HEK293 (cell line): ENCODE measurements at regions not wholly inside any gene's neighbourhood (a gene's known extent, or its start where the extent isn't known, plus 50 kb on each side); places are given as distances from the start of the nearest gene placed in this dataset.

Source experiments
- CTCF ChIA-PET: fragments of 350-600 bp; formaldehyde crosslinking; extraction: SDS; loops from one replicate; lab custom pipeline; 2021; ENCODE audit warnings: antibody characterized with exemption; lab: Yijun Ruan, JAX
- POLR2A ChIA-PET: fragments of 300-600 bp; formaldehyde crosslinking; extraction: SDS; loops from one replicate; lab custom pipeline; 2020; ENCODE audit warnings: antibody characterized with exemption, inconsistent platforms; lab: Yijun Ruan, JAX
- H3K27ac ChIP-seq: fragments of 200-500 bp; sonication (Bioruptor generic); 2 replicates; pipeline ENCODE4 v1.5.1; 2014; ENCODE audit warnings: low read depth, low read length, control low read depth, inconsistent platforms; ENCODE audit errors: extremely low read depth
- H3K36me3 ChIP-seq, 2 experiments: fragments of 200-500 bp in 1 of 2; sonication (Bioruptor generic) in 1 of 2; 1 replicate in 1 of 2; 2 replicates in 1 of 2; pipeline ENCODE4 v1.5.1; 2014 to 2017; ENCODE audit warnings: inconsistent platforms in 2 of 2, low read length in 2 of 2; ENCODE audit not compliant: control insufficient read depth in 2 of 2, insufficient read depth in 1 of 2
- H3K4me1 ChIP-seq: fragments of 200-500 bp; sonication (Bioruptor generic); 2 replicates; pipeline ENCODE4 v1.5.1; 2014; ENCODE audit warnings: mild to moderate bottlenecking, low read length, inconsistent platforms; ENCODE audit not compliant: control insufficient read depth, insufficient read depth
- H3K4me3 ChIP-seq: 2 replicates; pipeline ENCODE4 v1.5.1; 2011; ENCODE audit warnings: low read depth, mild to moderate bottlenecking, control low read depth, low read length, moderate library complexity
- H3K9me3 ChIP-seq: fragments of 200-500 bp; sonication (Bioruptor generic); 2 replicates; pipeline ENCODE4 v1.5.1; 2014; ENCODE audit warnings: low read depth, low read length, inconsistent platforms; ENCODE audit not compliant: control insufficient read depth, insufficient read depth
- BCL11B ChIP-seq: fragments of 450-650 bp; formaldehyde crosslinking; IDR thresholded peaks from 2 replicates; pipeline ENCODE4 v1.5.1; 2016; ENCODE audit warnings: low read depth, missing biosample characterization, missing genetic modification characterization
- SP7 ChIP-seq: fragments of 450-650 bp; formaldehyde crosslinking; IDR thresholded peaks from 2 replicates; pipeline ENCODE4 v1.5.1; 2016; ENCODE audit warnings: missing biosample characterization, missing genetic modification characterization
- TCF7L2 ChIP-seq: IDR thresholded peaks from 2 replicates; pipeline ENCODE4 v1.6.1; 2011; ENCODE audit warnings: low read depth, mild to moderate bottlenecking, inconsistent platforms, low read length, moderate library complexity, borderline replicate concordance
- ZBTB17 ChIP-seq: fragments of 450-650 bp; formaldehyde crosslinking; IDR thresholded peaks from 2 replicates; pipeline ENCODE4 v1.5.1; 2016; ENCODE audit warnings: missing biosample characterization, missing genetic modification characterization
- ZBTB7A ChIP-seq: fragments of 450-650 bp; formaldehyde crosslinking; IDR thresholded peaks from 2 replicates; pipeline ENCODE4 v1.5.1; 2016; ENCODE audit warnings: low read depth, missing biosample characterization, missing genetic modification characterization
- ZFP37 ChIP-seq: fragments of 450-650 bp; formaldehyde crosslinking; IDR thresholded peaks from 2 replicates; pipeline ENCODE4 v1.5.1; 2016; ENCODE audit warnings: missing biosample characterization, missing genetic modification characterization
- ZFP69B ChIP-seq: fragments of 450-650 bp; formaldehyde crosslinking; IDR thresholded peaks from 2 replicates; pipeline ENCODE4 v1.5.1; 2016; ENCODE audit warnings: missing biosample characterization, missing genetic modification characterization
- ZNF140 ChIP-seq: fragments of 450-650 bp; formaldehyde crosslinking; IDR thresholded peaks from 2 replicates; pipeline ENCODE4 v1.5.1; 2016; ENCODE audit warnings: missing biosample characterization, missing genetic modification characterization
- ZNF19 ChIP-seq: fragments of 450-650 bp; formaldehyde crosslinking; IDR thresholded peaks from 2 replicates; pipeline ENCODE4; 2016; ENCODE audit warnings: missing biosample characterization, missing genetic modification characterization, low read depth
- ZNF248 ChIP-seq: fragments of 450-650 bp; formaldehyde crosslinking; IDR thresholded peaks from 2 replicates; pipeline ENCODE4 v1.5.1; 2017; ENCODE audit warnings: missing biosample characterization, missing genetic modification characterization
- ZNF37A ChIP-seq: fragments of 450-650 bp; IDR thresholded peaks from 2 replicates; pipeline ENCODE4 v1.5.1; 2018; ENCODE audit warnings: missing biosample characterization, missing genetic modification characterization
- ZNF391 ChIP-seq: fragments of 450-650 bp; formaldehyde crosslinking; IDR thresholded peaks from 2 replicates; pipeline ENCODE4 v1.5.1; 2016; ENCODE audit warnings: low read depth, missing biosample characterization, missing genetic modification characterization, borderline replicate concordance
- ZNF560 ChIP-seq: fragments of 450-650 bp; formaldehyde crosslinking; IDR thresholded peaks from 2 replicates; pipeline ENCODE4 v1.5.1; 2017; ENCODE audit warnings: missing biosample characterization, missing genetic modification characterization, borderline replicate concordance
- ZNF561 ChIP-seq: fragments of 450-650 bp; IDR thresholded peaks from 2 replicates; pipeline ENCODE4 v1.5.1; 2018; ENCODE audit warnings: missing biosample characterization, missing genetic modification characterization, borderline replicate concordance
- ZNF571 ChIP-seq: fragments of 450-650 bp; formaldehyde crosslinking; IDR thresholded peaks from 2 replicates; pipeline ENCODE4 v1.5.0; 2017; ENCODE audit warnings: missing biosample characterization, missing genetic modification characterization
- ZNF777 ChIP-seq: fragments of 450-650 bp; formaldehyde crosslinking; IDR thresholded peaks from 2 replicates; pipeline ENCODE4 v1.5.1; 2017; ENCODE audit warnings: missing biosample characterization, missing genetic modification characterization, borderline replicate concordance
- ZNF785 ChIP-seq: fragments of 450-650 bp; formaldehyde crosslinking; IDR thresholded peaks from 2 replicates; pipeline ENCODE4 v1.5.1; 2016; ENCODE audit warnings: missing biosample characterization, missing genetic modification characterization
- ZSCAN5A ChIP-seq: fragments of 450-650 bp; formaldehyde crosslinking; IDR thresholded peaks from 2 replicates; pipeline ENCODE4 v1.5.1; 2016; ENCODE audit warnings: missing biosample characterization, missing genetic modification characterization
- TF ChIP-seq, protein P1 (sequence below): fragments of 450-650 bp; formaldehyde crosslinking; conservative IDR thresholded peaks from 2 replicates; pipeline ENCODE4 v1.5.1; 2016; ENCODE audit warnings: low read depth, missing biosample characterization, missing genetic modification characterization
- TF ChIP-seq, protein P2 (sequence below): fragments of 450-650 bp; formaldehyde crosslinking; IDR thresholded peaks from 2 replicates; pipeline ENCODE4 v1.5.1; 2016; ENCODE audit warnings: missing biosample characterization, missing genetic modification characterization

DNA sequence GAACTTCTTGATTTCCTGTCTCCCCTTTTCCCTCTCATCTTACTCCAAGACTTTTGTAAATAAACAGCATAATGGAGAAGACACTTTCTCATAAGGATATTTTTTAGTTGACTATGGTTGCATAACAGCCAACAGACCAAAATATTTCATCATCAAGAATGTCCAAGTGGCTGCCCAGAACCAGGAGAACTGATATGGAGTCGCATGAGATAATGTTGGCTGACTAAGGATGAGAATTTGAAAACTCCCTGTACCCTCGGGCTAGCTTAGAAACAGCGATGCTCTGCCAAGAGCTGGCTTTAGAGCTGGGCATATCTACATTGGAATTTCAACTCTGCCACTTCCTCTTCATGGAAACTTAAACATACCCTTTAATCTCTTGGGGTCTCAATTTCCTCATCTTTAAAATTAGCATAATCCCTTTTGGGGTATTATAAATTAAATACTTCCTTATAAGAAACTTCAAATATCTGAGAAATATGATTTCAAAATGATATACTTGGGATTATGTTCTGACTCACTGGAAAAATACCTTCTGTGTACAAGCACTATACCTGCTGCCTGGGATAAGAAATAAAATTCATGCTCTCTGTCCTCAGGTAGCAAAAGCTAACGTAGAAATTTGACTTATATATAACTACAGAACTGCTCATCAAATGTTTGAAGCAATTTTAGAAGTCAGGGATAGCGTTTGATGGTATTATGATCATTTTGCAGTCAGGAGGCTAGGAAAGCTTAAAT lies 777.3 kb downstream of the LTN1 start (continued):
- TF ChIP-seq, protein P1, sequence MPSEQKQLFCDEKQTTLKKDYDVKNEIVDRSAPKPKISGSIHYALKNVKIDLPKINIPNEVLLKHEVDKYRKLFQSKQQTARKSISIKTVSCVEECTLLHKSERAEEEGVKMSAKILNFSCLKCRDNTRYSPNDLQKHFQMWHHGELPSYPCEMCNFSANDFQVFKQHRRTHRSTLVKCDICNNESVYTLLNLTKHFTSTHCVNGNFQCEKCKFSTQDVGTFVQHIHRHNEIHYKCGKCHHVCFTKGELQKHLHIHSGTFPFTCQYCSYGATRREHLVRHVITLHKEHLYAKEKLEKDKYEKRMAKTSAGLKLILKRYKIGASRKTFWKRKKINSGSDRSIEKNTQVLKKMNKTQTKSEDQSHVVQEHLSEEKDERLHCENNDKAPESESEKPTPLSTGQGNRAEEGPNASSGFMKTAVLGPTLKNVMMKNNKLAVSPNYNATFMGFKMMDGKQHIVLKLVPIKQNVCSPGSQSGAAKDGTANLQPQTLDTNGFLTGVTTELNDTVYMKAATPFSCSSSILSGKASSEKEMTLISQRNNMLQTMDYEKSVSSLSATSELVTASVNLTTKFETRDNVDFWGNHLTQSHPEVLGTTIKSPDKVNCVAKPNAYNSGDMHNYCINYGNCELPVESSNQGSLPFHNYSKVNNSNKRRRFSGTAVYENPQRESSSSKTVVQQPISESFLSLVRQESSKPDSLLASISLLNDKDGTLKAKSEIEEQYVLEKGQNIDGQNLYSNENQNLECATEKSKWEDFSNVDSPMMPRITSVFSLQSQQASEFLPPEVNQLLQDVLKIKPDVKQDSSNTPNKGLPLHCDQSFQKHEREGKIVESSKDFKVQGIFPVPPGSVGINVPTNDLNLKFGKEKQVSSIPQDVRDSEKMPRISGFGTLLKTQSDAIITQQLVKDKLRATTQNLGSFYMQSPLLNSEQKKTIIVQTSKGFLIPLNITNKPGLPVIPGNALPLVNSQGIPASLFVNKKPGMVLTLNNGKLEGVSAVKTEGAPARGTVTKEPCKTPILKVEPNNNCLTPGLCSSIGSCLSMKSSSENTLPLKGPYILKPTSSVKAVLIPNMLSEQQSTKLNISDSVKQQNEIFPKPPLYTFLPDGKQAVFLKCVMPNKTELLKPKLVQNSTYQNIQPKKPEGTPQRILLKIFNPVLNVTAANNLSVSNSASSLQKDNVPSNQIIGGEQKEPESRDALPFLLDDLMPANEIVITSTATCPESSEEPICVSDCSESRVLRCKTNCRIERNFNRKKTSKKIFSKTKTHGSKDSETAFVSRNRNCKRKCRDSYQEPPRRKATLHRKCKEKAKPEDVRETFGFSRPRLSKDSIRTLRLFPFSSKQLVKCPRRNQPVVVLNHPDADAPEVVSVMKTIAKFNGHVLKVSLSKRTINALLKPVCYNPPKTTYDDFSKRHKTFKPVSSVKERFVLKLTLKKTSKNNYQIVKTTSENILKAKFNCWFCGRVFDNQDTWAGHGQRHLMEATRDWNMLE (tag by site-specific recombination) = no peak
- TF ChIP-seq ZBTB17 = no peak
- TF ChIP-seq ZNF391 (tag by site-specific recombination) = no peak

DNA sequence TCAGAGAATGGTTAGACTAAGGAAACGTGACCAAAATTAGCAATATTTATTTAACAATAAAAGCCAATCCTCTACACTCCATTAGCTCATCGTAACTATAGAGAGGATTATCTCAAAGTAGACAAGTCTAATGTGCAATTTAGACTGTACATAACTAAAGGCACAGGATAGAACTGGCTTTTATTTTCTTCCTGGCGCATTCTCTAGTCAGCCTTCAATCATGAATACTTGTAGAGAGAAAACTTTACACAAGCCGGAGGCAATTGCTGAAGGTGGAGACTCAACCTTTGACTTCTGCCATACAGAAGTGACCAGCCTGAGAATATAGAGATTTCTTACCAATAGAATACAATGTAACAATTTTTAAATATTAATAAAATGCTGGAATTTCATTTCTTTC lies 777.9 kb downstream of the LTN1 start:
- no peak overlapping the region for H3K4me3 ChIP-seq
- no peaks in the 10 kb centered on the region for H3K9me3 ChIP-seq
- CTCF ChIA-PET = interaction anchor here (1.2 kb wide), 1 partner anchor 530 kb away, joined by 6 read pairs; no protein-coding TSS in a partner anchor
- H3K4me1 ChIP-seq = no peaks in the 10 kb centered on the region
- H3K36me3 ChIP-seq = no peaks in the 10 kb centered on the region
- TF ChIP-seq SP7 (no peak), ZNF560 (no peak), ZNF248 (tag by site-specific recombination) (no peak), ZBTB7A (tag by site-specific recombination) (no peak), TCF7L2 (no peak), ZNF777 (tag by site-specific recombination) (no peak)
- POLR2A ChIA-PET = no interaction called here
- no peak overlapping the region for H3K27ac ChIP-seq

DNA sequence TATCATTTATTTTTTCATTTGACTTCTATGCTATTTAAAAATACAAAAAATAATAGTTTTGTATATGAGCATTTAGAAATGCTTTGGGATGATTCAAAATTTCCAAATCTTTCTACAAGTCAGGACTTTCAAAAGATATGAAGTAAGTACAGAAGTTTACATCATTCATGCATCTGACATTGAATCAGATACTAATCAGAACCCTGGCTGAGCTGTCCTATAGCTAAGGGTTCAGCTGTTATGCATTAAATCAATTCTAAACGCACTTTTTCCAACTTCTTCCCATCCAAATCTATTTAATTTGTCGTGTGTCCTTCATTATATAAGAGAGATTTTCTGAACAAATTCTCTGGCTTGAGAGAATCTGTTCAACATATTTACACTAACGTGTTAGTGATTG lies 779.4 kb downstream of the LTN1 start:
- no peak overlapping the region for H3K27ac ChIP-seq
- no peak overlapping the region for H3K4me3 ChIP-seq
- H3K9me3 ChIP-seq = no peaks in the 10 kb centered on the region; the same call in 1 of the 2 replicates
- H3K36me3 ChIP-seq = no peaks in the 10 kb centered on the region
- no peaks in the 10 kb centered on the region for H3K4me1 ChIP-seq
- ChIA-PET POLR2A (no interaction called here), CTCF (no interaction called here)
- no peak for TF ChIP-seq SP7
- TF ChIP-seq ZNF785 (tag by site-specific recombination) = no peak
- TF ChIP-seq ZFP69B (tag by site-specific recombination) = no peak
- TF ChIP-seq ZNF19 (tag by site-specific recombination) = no peak
- no peak for TF ChIP-seq ZNF37A (tag by site-specific recombination)

DNA sequence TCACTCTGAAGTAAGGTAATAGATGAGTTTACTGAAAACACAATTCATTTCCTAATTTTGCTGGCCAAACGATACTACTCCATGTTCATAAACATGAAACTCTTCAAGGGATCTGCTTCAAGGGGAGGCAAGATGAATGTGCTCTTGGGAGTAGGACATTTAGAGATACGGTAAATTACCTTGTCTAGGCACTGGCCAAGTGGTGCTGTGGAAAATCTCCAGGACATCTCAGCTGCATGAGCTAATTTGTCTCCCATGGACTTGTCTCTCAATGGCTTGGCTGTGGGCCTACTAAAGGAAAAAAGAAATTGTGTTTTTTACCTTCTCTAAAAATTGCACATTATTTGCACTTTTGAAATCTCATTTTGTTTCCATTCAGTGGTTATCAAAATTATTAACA lies 780.6 kb downstream of the LTN1 start:
- H3K9me3 ChIP-seq = no peaks in the 10 kb centered on the region; the same call in 1 of the 2 replicates
- no peak for TF ChIP-seq ZNF140 (tag by site-specific recombination)
- TF ChIP-seq ZSCAN5A (tag by site-specific recombination) = no peak
- no peak for TF ChIP-seq ZNF561 (tag by site-specific recombination)
- no peak for TF ChIP-seq ZFP37 (tag by site-specific recombination)
- TF ChIP-seq ZNF37A (tag by site-specific recombination) = no peak
- TF ChIP-seq, protein P2, sequence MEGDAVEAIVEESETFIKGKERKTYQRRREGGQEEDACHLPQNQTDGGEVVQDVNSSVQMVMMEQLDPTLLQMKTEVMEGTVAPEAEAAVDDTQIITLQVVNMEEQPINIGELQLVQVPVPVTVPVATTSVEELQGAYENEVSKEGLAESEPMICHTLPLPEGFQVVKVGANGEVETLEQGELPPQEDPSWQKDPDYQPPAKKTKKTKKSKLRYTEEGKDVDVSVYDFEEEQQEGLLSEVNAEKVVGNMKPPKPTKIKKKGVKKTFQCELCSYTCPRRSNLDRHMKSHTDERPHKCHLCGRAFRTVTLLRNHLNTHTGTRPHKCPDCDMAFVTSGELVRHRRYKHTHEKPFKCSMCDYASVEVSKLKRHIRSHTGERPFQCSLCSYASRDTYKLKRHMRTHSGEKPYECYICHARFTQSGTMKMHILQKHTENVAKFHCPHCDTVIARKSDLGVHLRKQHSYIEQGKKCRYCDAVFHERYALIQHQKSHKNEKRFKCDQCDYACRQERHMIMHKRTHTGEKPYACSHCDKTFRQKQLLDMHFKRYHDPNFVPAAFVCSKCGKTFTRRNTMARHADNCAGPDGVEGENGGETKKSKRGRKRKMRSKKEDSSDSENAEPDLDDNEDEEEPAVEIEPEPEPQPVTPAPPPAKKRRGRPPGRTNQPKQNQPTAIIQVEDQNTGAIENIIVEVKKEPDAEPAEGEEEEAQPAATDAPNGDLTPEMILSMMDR (tag by site-specific recombination) = no peak
- no peak for TF ChIP-seq ZNF571 (tag by site-specific recombination)
- no peak for TF ChIP-seq BCL11B (tag by site-specific recombination)
- H3K4me3 ChIP-seq = no peak overlapping the region
- ChIA-PET CTCF (no interaction called here), POLR2A (no interaction called here)
- H3K4me1 ChIP-seq = no peaks in the 10 kb centered on the region
- no peaks in the 10 kb centered on the region for H3K36me3 ChIP-seq
- H3K27ac ChIP-seq = no peak overlapping the region
